Mesenchymal stem cell (in vitro differentiated cells and primary cell): ENCODE measurements at regions not wholly inside any gene's neighbourhood (a gene's known extent, or its start where the extent isn't known, plus 50 kb on each side); places are given as distances from the start of the nearest gene placed in this dataset.

Experiments
- DNase-seq: peaks from one replicate; pipeline ENCODE4 v3.0.0-alpha.2; 2013
- H2AFZ ChIP-seq: one replicate; pipeline ENCODE4 v1.6.1; 2013; ENCODE audit warnings: low read depth, mild to moderate bottlenecking, control low read depth, inconsistent platforms, low read length, moderate library complexity
- H2AK5ac ChIP-seq: 2 replicates; pipeline ENCODE4 v1.6.1; 2013; ENCODE audit warnings: low read length, moderate library complexity, mild to moderate bottlenecking, inconsistent platforms; ENCODE audit not compliant: severe bottlenecking
- H2BK120ac ChIP-seq: one replicate; pipeline ENCODE4 v1.6.1; 2013; ENCODE audit warnings: low read depth, mild to moderate bottlenecking, inconsistent platforms, low read length, moderate library complexity
- H2BK12ac ChIP-seq, 2 experiments: one replicate each; pipeline ENCODE4 v1.6.1; 2013; ENCODE audit warnings: inconsistent platforms in 2 of 2, low read length in 2 of 2, mild to moderate bottlenecking in 2 of 2, moderate library complexity in 2 of 2, control low read depth in 1 of 2
- H2BK15ac ChIP-seq: one replicate; pipeline ENCODE4 v1.6.1; 2013; ENCODE audit warnings: mild to moderate bottlenecking, low read depth, inconsistent platforms; ENCODE audit not compliant: poor library complexity, severe bottlenecking
- H2BK5ac ChIP-seq: 2 replicates; pipeline ENCODE4 v1.6.1; 2013; ENCODE audit warnings: low read depth, mild to moderate bottlenecking, low read length, control low read depth, inconsistent platforms; ENCODE audit not compliant: poor library complexity, severe bottlenecking
- H3K14ac ChIP-seq, 2 experiments: one replicate each; pipeline ENCODE4 v1.6.1; 2013; ENCODE audit warnings: inconsistent platforms in 2 of 2, low read length in 2 of 2, control low read depth in 1 of 2, mild to moderate bottlenecking in 1 of 2, moderate library complexity in 1 of 2
- H3K18ac ChIP-seq, 2 experiments: one replicate each; pipeline ENCODE4 v1.6.1; 2013; ENCODE audit warnings: inconsistent platforms in 2 of 2, low read length in 2 of 2, control low read depth in 1 of 2, low read depth in 1 of 2, mild to moderate bottlenecking in 1 of 2
- H3K23ac ChIP-seq, 2 experiments: one replicate each; pipeline ENCODE4 v1.6.1; 2013; ENCODE audit warnings: inconsistent platforms in 2 of 2, low read length in 2 of 2, mild to moderate bottlenecking in 2 of 2, moderate library complexity in 2 of 2, control low read depth in 1 of 2
- H3K27ac ChIP-seq: 2 replicates; pipeline ENCODE4 v1.5.1; 2013; ENCODE audit warnings: mild to moderate bottlenecking, moderate library complexity, low read length, control low read depth, inconsistent platforms; ENCODE audit not compliant: poor library complexity, severe bottlenecking
- H3K27me3 ChIP-seq, 2 experiments: 2 replicates each; pipeline versions ENCODE4 v1.6.1 to v1.7.0; 2013; ENCODE audit warnings: low read length in 2 of 2, mild to moderate bottlenecking in 2 of 2, moderate library complexity in 2 of 2, control low read depth in 1 of 2, inconsistent platforms in 1 of 2; ENCODE audit not compliant: control insufficient read depth in 1 of 2, insufficient read depth in 1 of 2
- H3K36me3 ChIP-seq, 2 experiments: 2 replicates each; pipeline versions ENCODE4 v1.6.1 to v1.7.0; 2013; ENCODE audit warnings: low read length in 2 of 2, control low read depth in 1 of 2, inconsistent platforms in 1 of 2, low read depth in 1 of 2, mild to moderate bottlenecking in 1 of 2; ENCODE audit not compliant: insufficient read depth in 2 of 2, control insufficient read depth in 1 of 2
- H3K4ac ChIP-seq, 2 experiments: one replicate each; pipeline ENCODE4 v1.6.1; 2013; ENCODE audit warnings: inconsistent platforms in 2 of 2, low read length in 2 of 2, mild to moderate bottlenecking in 2 of 2, moderate library complexity in 2 of 2, control low read depth in 1 of 2, low read depth in 1 of 2
- H3K4me1 ChIP-seq: 2 replicates; pipeline ENCODE4 v1.6.1; 2013; ENCODE audit warnings: low read depth, low read length, control low read depth; ENCODE audit not compliant: control insufficient read depth, insufficient read depth
- H3K4me2 ChIP-seq: 2 replicates; pipeline ENCODE4 v1.6.1; 2013; ENCODE audit warnings: low read length, mild to moderate bottlenecking, inconsistent platforms; ENCODE audit not compliant: poor library complexity, severe bottlenecking
- H3K4me3 ChIP-seq, 2 experiments: 2 replicates each; pipeline versions ENCODE4 v1.5.1 to v1.7.0; 2013; ENCODE audit warnings: low read length in 2 of 2, mild to moderate bottlenecking in 2 of 2, control low read depth in 1 of 2, low read depth in 1 of 2; ENCODE audit not compliant: insufficient read depth in 1 of 2
- H3K79me1 ChIP-seq: replicated peaks from 2 replicates; pipeline ENCODE4 v1.6.1; 2013; ENCODE audit warnings: mild to moderate bottlenecking, control low read depth, low read length, inconsistent platforms; ENCODE audit not compliant: poor library complexity, severe bottlenecking
- H3K9ac ChIP-seq: 2 replicates; pipeline ENCODE4 v1.7.0; 2013; ENCODE audit warnings: mild to moderate bottlenecking, low read length, moderate library complexity
- H3K9me3 ChIP-seq: 2 replicates; pipeline ENCODE4 v1.7.0; 2013; ENCODE audit warnings: mild to moderate bottlenecking, low read length; ENCODE audit not compliant: control insufficient read depth
- H4K8ac ChIP-seq: one replicate; pipeline ENCODE4 v1.6.1; 2013; ENCODE audit warnings: inconsistent platforms, mild to moderate bottlenecking, low read length, moderate library complexity
- H4K91ac ChIP-seq: one replicate; pipeline ENCODE4 v1.6.1; 2013; ENCODE audit warnings: mild to moderate bottlenecking, low read length, inconsistent platforms
- WGBS: methylation state at CpG from one replicate; pipeline ENCODE4 v1.1.7; 2013; ENCODE audit warnings: mixed read lengths; 5-methylcytosine and 5-hydroxymethylcytosine counted together

- no peaks in the 10 kb centered on the region for H3K27me3 ChIP-seq
- no peak overlapping the region for H3K4ac ChIP-seq
- whole genome bisulfite sequencing, result 86% methylated on average over 5 of the region's 5 CpGs
- H3K4me2 ChIP-seq, result no peak overlapping the region
- no peak overlapping the region for H4K8ac ChIP-seq
- H3K36me3 ChIP-seq, result no peaks in the 10 kb centered on the region
- H2BK12ac ChIP-seq, result no peak overlapping the region
- no peak overlapping the region for H2BK5ac ChIP-seq
- no peak overlapping the region for H2AFZ ChIP-seq
- H3K14ac ChIP-seq, result no peak overlapping the region
- no peak overlapping the region for H4K91ac ChIP-seq
- DNase-seq, result no peak
- H3K9ac ChIP-seq, result no peak overlapping the region
- no peak overlapping the region for H3K23ac ChIP-seq
- H3K9me3 ChIP-seq, result no peaks in the 10 kb centered on the region
- no peak overlapping the region for H2AK5ac ChIP-seq
- no peak overlapping the region for H3K4me3 ChIP-seq
- H3K18ac ChIP-seq, result no peak overlapping the region
- H3K4me1 ChIP-seq, result no peaks in the 10 kb centered on the region
- H3K79me1 ChIP-seq, result no peaks in the 10 kb centered on the region
- H3K27ac ChIP-seq, result no peak overlapping the region
- H2BK15ac ChIP-seq, result no peak overlapping the region
- H2BK120ac ChIP-seq, result no peak overlapping the region
Measured at GRCh38 chr11:96681019-96681716, 291.4 kb downstream of the JRKL start.

- H2BK120ac ChIP-seq, result no peak overlapping the region
- H3K27me3 ChIP-seq, result no peaks in the 10 kb centered on the region
- H4K8ac ChIP-seq, result no peak overlapping the region
- no peak for DNase-seq
- H2AK5ac ChIP-seq, result no peak overlapping the region
- no peak overlapping the region for H4K91ac ChIP-seq
- no peak overlapping the region for H2BK15ac ChIP-seq
- H3K9ac ChIP-seq, result no peak overlapping the region
- no peak overlapping the region for H3K4ac ChIP-seq
- no peaks in the 10 kb centered on the region for H3K36me3 ChIP-seq
- no peaks in the 10 kb centered on the region for H3K79me1 ChIP-seq
- H3K4me1 ChIP-seq, result no peaks in the 10 kb centered on the region
- no peak overlapping the region for H3K4me3 ChIP-seq
- H2BK5ac ChIP-seq, result no peak overlapping the region
- H2BK12ac ChIP-seq, result no peak overlapping the region
- 95% methylated on average over 4 of the region's 5 CpGs for WGBS
- no peak overlapping the region for H2AFZ ChIP-seq
- H3K4me2 ChIP-seq, result no peak overlapping the region
- H3K14ac ChIP-seq, result no peak overlapping the region
- no peak overlapping the region for H3K18ac ChIP-seq
- H3K23ac ChIP-seq, result no peak overlapping the region
- H3K9me3 ChIP-seq, result no peaks in the 10 kb centered on the region
- H3K27ac ChIP-seq, result no peak overlapping the region
Measured at GRCh38 chr11:96694338-96694737, 304.5 kb downstream of the JRKL start.

DNA sequence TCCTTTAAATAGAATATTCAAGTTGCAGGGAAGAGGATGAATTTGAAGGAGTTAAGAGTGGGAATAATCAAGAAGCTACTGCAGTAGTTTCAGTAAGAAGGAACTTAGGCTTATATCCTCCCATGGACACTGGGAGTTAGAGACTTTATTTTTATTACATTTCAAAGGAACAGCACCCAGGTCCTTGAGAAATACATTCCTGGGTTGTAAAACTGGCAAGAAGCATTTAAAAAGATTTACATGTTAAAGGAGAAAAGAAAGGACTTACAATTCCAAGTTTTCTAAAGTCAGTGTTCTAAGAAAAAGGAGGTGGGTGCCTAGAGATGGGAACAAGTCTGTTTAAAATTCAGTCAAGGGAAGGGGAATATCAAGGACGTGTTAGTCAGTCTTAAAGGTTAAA lies 306.9 kb downstream of the JRKL start:
- no peak overlapping the region for H2BK12ac ChIP-seq
- no peaks in the 10 kb centered on the region for H3K27me3 ChIP-seq
- H3K4ac ChIP-seq, result no peak overlapping the region
- no peak overlapping the region for H3K14ac ChIP-seq
- H3K4me1 ChIP-seq, result no peaks in the 10 kb centered on the region
- H3K27ac ChIP-seq, result no peak overlapping the region
- no peaks in the 10 kb centered on the region for H3K79me1 ChIP-seq
- no peak overlapping the region for H3K4me2 ChIP-seq
- WGBS, result 6% methylated on average over 1 of the region's 1 CpG
- H3K9me3 ChIP-seq, result no peaks in the 10 kb centered on the region
- no peak overlapping the region for H2BK15ac ChIP-seq
- H3K18ac ChIP-seq, result no peak overlapping the region
- H2AK5ac ChIP-seq, result no peak overlapping the region
- no peaks in the 10 kb centered on the region for H3K36me3 ChIP-seq
- no peak overlapping the region for H3K4me3 ChIP-seq
- H2BK120ac ChIP-seq, result no peak overlapping the region
- H3K23ac ChIP-seq, result no peak overlapping the region
- no peak overlapping the region for H4K8ac ChIP-seq
- H2AFZ ChIP-seq, result no peak overlapping the region
- H2BK5ac ChIP-seq, result no peak overlapping the region
- H3K9ac ChIP-seq, result no peak overlapping the region
- DNase-seq, result no peak
- H4K91ac ChIP-seq, result no peak overlapping the region

- Histone ChIP-seq H4K91ac (no peak overlapping the region), H2AFZ (no peak overlapping the region), H3K4ac (no peak overlapping the region), H2BK12ac (no peak overlapping the region), H2BK15ac (no peak overlapping the region), H3K4me2 (no peak overlapping the region), H2AK5ac (no peak overlapping the region), H3K9me3 (no peaks in the 10 kb centered on the region), H3K23ac (no peak overlapping the region), H3K27me3 (no peaks in the 10 kb centered on the region), H4K8ac (no peak overlapping the region), H3K4me3 (no peak overlapping the region), H3K36me3 (no peaks in the 10 kb centered on the region), H3K14ac (no peak overlapping the region), H3K4me1 (no peaks in the 10 kb centered on the region), H3K18ac (no peak overlapping the region), H3K9ac (no peak overlapping the region), H2BK5ac (no peak overlapping the region), H3K79me1 (no peaks in the 10 kb centered on the region), H2BK120ac (no peak overlapping the region), H3K27ac (no peak overlapping the region)
- DNase-seq, result no peak
- 95% methylated on average over 3 of the region's 3 CpGs for WGBS
Measured at GRCh38 chr11:96697466-96697865, 307.7 kb downstream of the JRKL start.
